Heart right ventricle (tissue), 16 donors: ENCODE measurements at regions not wholly inside any gene's neighbourhood (a gene's known extent, or its start where the extent isn't known, plus 50 kb on each side); places are given as distances from the start of the nearest gene placed in this dataset.

Source experiments
- ATAC-seq, 8 donors: fragments of 200-7000 bp; cut with Tn5 transposase; one replicate each; pipeline ENCODE4 v1.9.1; 2020; ENCODE audit warnings: mild to moderate bottlenecking in 8 of 8, moderate library complexity in 8 of 8, moderate number of reproducible peaks in 1 of 8
- DNase-seq, 2 donors: peaks; one replicate each; pipeline ENCODE4 v3.0.0-alpha.2; 2020
- H3K27ac ChIP-seq, 10 donors: fragments of 200-600 bp; sonication (generic) in 2 of 10; one replicate each; pipeline versions ENCODE4 v1.5.0 to v1.8.0; 2020 to 2022; ENCODE audit warnings: mild to moderate bottlenecking in 3 of 10
- H3K27me3 ChIP-seq, 7 donors: fragments of 200-600 bp; one replicate each; pipeline ENCODE4 v1.8.0; 2021 to 2022; ENCODE audit warnings: mild to moderate bottlenecking in 2 of 7
- H3K36me3 ChIP-seq, 9 donors: fragments of 200-600 bp; sonication (generic) in 1 of 9; one replicate each; pipeline versions ENCODE4 v1.5.0 to v1.8.0; 2020 to 2022; ENCODE audit warnings: mild to moderate bottlenecking in 2 of 9
- H3K4me1 ChIP-seq, 9 donors: fragments of 200-600 bp; sonication (generic) in 1 of 9; one replicate each; pipeline versions ENCODE4 v1.5.0 to v1.8.0; 2020 to 2022; ENCODE audit warnings: mild to moderate bottlenecking in 4 of 9
- H3K4me3 ChIP-seq, 10 donors: fragments of 200-600 bp; sonication (generic) in 2 of 10; one replicate each; pipeline versions ENCODE4 v1.5.0 to v1.8.0; 2020 to 2022; ENCODE audit warnings: mild to moderate bottlenecking in 7 of 10, moderate library complexity in 2 of 10
- H3K9me3 ChIP-seq, 11 donors: fragments of 200-600 bp in 10 of 11; sonication (generic) in 2 of 11; one replicate each; pipeline versions ENCODE4 v1.5.0 to v1.8.0; 2013 to 2022; ENCODE audit warnings: mild to moderate bottlenecking in 2 of 11, control low read depth in 1 of 11, moderate library complexity in 1 of 11
- CTCF ChIP-seq, 9 donors: fragments of 200-600 bp; sonication (generic) in 2 of 9; IDR thresholded peaks; one replicate each; pipeline versions ENCODE4 v1.5.0 to v1.8.0; 2021 to 2022; ENCODE audit warnings: antibody characterized with exemption in 9 of 9, mild to moderate bottlenecking in 5 of 9, moderate library complexity in 1 of 9
- WGBS, 2 donors: extraction: QIAGEN DNeasy Blood & Tissue Kit; methylation state at CpG; one replicate each; pipeline ENCODE4 v1.1.7; 2013; ENCODE audit warnings: inconsistent platforms in 1 of 2; 5-methylcytosine and 5-hydroxymethylcytosine counted together
- intact Hi-C, 10 donors: fragments of 100-400 bp; cut with DNase I; formaldehyde crosslinking; loops; one replicate each; pipeline versions ENCODE4 v1.11.1 to v1.14.2; 2022
- donor health status: Arrhythmogenic right ventricular cardiomyopathy.
- donor health status: ischemic (EF 13 %, LVEDD 7.1; RV severe dilation, severe dysfunction).
- donor health status: healthy with polysubstance abuse.
- donor health status: DM: no; HTN: yes; CAD: no.
- donor health status: DM: no; HTN: no; CAD: no.
- donor health status: ischemic (EF 25% LVEDD 6.9; RV normal size, moderate dysfunction).
- donor health status: ischemic (EF 25% LVEDD 5.7; RV mildly dilated, moderate dysfunction).
- donor health status: healthy.
- donor health status: DM: yes; HTN: yes; CAD: no.
- donor health status: Ischemic cardiomyopathy.
- donor health status: ischemic (EF 35%, LVEDD 5.7; RV mildly dilated, moderate dysfunction).
- donor health status: nonischemic (EF 11% LVEDD 7.7; RV severe dilation, severe dysfunction).
- donor health status: DM: yes; HTN: yes; CAD: no.
- donor health status: PGD.
- donor health status: ischemic (EF 29% LVEDD 5.4; RV normal size, mild dysfunction).
- donor health status: nonischemic (EF 23%, LVEDD 6.1; RV moderate dilation, normal function).

- Histone ChIP-seq H3K27ac (no peak overlapping the region), H3K36me3 (no peaks in the 10 kb centered on the region), H3K27me3 (peaks cover 0 to 23% (median 4%) of the 10 kb centered on the region in 7 donors), H3K4me3 (no peak overlapping the region), H3K9me3 (peaks cover 0 to 14% (median 0%) of the 10 kb centered on the region in 11 donors), H3K4me1 (peaks cover 0 to 20% (median 0%) of the 10 kb centered on the region in 9 donors)
- no peak for TF ChIP-seq CTCF (IDR thresholded peaks at IDR 0.05)
- DNase-seq (no peak), ATAC-seq (no peak)
- 69 to 75% methylated on average over 6 of the region's 6 CpGs for WGBS, 2 donors
- intact Hi-C loops = no loop called here
These were observed 198.6 kb downstream of the BCL11B start for GRCh38 chr14:99073431-99073830.

DNA sequence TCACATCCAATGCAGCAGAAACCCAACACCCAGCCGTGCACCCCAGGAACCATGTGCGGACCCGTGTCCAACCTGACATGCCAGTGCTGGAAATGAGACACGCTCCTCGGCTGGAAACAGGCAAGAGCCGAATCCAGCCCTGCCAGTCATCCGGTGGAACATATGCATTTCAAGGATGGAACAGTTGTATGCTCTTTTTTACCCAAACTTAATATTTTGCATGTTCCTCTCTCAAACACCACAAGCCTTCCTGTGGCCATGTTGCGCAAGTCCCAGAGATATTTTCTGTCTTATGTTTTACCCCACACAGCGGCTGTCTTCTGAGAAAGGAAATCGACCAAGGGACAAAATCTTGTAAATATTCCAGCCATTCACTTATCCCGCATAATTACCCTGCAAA is 196.9 kb downstream of the BCL11B start:
- Histone ChIP-seq H3K27ac (peak overlapping the region in 1 of 10 donors; percentile 50), H3K4me1 (peaks cover 0 to 20% (median 0%) of the 10 kb centered on the region in 9 donors), H3K36me3 (no peaks in the 10 kb centered on the region), H3K27me3 (peaks cover 0 to 23% (median 6%) of the 10 kb centered on the region in 7 donors), H3K9me3 (peaks cover 0 to 15% (median 0%) of the 10 kb centered on the region in 11 donors), H3K4me3 (peak overlapping the region in 1 of 10 donors; percentile 31)
- intact Hi-C loops = no loop called here
- TF ChIP-seq CTCF (IDR thresholded peaks at IDR 0.05) = no peak
- no peak for DNase-seq
- ATAC-seq = no peak
- 87 to 90% methylated on average over 11 of the region's 11 CpGs for WGBS, 2 donors

DNA sequence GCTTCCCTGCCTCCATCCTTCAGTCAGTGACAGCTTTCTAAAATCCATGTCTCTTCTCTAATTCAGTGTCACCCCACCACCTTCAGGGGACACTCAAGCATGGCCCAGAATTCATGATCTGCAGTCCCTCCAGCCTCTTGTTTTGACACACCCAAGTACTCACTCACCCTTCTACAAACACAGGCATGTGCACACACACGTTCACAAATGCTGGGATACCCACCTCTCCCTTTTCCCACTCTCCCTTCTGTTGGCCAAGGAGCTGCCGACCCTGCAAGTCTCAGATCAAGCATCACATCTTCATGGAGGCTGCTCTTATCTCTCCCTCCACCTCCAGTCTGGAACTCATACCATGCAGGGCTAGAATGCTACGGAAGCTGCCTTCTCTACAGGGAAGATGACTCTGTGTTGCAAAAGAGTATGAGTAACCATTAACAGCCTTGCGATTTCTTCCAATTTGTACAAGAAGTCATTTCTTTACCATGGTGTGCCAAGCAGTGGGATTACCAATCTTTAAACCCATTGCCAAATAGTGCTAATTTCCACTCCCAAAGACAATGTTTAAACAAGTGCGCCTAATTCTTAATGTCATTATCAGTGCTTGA is 196.1 kb downstream of the BCL11B start:
- Histone ChIP-seq H3K27me3 (peaks cover 0 to 23% (median 6%) of the 10 kb centered on the region in 7 donors), H3K9me3 (peaks cover 0 to 22% (median 0%) of the 10 kb centered on the region in 11 donors), H3K4me3 (peak overlapping the region in 1 of 10 donors; percentile 31), H3K36me3 (no peaks in the 10 kb centered on the region), H3K4me1 (peaks cover 0 to 20% (median 0%) of the 10 kb centered on the region in 9 donors), H3K27ac (peak overlapping the region in 1 of 10 donors; percentile 50)
- intact Hi-C loops = no loop called here
- WGBS, 2 donors = 60 to 62% methylated on average over 5 of the region's 5 CpGs
- no peak for TF ChIP-seq CTCF (IDR thresholded peaks at IDR 0.05)
- no peak for DNase-seq
- no peak for ATAC-seq

- Histone ChIP-seq H3K36me3 (no peaks in the 10 kb centered on the region), H3K27me3 (peaks cover 0 to 16% (median 6%) of the 10 kb centered on the region in 7 donors), H3K27ac (no peak overlapping the region), H3K4me3 (no peak overlapping the region), H3K9me3 (peaks cover 0 to 13% (median 0%) of the 10 kb centered on the region in 11 donors), H3K4me1 (peaks cover 0 to 20% (median 0%) of the 10 kb centered on the region in 9 donors)
- TF ChIP-seq CTCF (IDR thresholded peaks at IDR 0.05) = no peak
- intact Hi-C loops = no loop called here
- WGBS, 2 donors = 45 to 55% methylated on average over 8 of the region's 8 CpGs
- DNase-seq (no peak), ATAC-seq (no peak)
These were observed 194.7 kb downstream of the BCL11B start for GRCh38 chr14:99077076-99077843.
